AG09319 (cell line): ENCODE measurements at regions not wholly inside any gene's neighbourhood (a gene's known extent, or its start where the extent isn't known, plus 50 kb on each side); places are given as distances from the start of the nearest gene placed in this dataset.

Experiments
- DNase-seq: peaks from one replicate; pipeline ENCODE4 v3.0.0-alpha.2; 2010; ENCODE audit warnings: low read depth; ENCODE audit errors: extremely low read depth
- TF ChIP-seq, protein P1 (sequence below): IDR thresholded peaks from 2 replicates; pipeline ENCODE4 v1.5.1; 2011; ENCODE audit warnings: low read depth, mild to moderate bottlenecking, inconsistent platforms, low read length, moderate library complexity

DNA sequence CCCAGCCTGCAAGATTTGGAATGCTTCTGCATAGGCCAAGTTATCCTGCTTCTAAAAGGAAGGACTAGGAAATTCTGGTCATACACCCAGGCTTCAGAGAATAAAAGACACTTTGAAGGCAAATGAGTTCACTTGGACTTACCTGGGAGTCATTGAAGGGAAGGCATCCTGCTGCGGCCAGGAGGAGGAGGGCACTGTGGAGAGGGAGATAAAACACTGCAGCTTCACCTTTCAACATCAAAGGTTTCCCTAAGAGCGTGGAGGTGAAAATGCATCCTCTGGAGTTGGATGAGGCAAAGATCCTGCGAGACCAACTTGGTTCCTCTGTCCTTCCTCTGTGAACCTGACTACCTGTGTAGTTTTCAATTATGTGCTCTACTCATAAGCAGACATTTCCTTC lies 79.5 kb upstream of the RIOK3 start:
- no peak for DNase-seq
- TF ChIP-seq, protein P1, sequence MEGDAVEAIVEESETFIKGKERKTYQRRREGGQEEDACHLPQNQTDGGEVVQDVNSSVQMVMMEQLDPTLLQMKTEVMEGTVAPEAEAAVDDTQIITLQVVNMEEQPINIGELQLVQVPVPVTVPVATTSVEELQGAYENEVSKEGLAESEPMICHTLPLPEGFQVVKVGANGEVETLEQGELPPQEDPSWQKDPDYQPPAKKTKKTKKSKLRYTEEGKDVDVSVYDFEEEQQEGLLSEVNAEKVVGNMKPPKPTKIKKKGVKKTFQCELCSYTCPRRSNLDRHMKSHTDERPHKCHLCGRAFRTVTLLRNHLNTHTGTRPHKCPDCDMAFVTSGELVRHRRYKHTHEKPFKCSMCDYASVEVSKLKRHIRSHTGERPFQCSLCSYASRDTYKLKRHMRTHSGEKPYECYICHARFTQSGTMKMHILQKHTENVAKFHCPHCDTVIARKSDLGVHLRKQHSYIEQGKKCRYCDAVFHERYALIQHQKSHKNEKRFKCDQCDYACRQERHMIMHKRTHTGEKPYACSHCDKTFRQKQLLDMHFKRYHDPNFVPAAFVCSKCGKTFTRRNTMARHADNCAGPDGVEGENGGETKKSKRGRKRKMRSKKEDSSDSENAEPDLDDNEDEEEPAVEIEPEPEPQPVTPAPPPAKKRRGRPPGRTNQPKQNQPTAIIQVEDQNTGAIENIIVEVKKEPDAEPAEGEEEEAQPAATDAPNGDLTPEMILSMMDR: no peak

DNA sequence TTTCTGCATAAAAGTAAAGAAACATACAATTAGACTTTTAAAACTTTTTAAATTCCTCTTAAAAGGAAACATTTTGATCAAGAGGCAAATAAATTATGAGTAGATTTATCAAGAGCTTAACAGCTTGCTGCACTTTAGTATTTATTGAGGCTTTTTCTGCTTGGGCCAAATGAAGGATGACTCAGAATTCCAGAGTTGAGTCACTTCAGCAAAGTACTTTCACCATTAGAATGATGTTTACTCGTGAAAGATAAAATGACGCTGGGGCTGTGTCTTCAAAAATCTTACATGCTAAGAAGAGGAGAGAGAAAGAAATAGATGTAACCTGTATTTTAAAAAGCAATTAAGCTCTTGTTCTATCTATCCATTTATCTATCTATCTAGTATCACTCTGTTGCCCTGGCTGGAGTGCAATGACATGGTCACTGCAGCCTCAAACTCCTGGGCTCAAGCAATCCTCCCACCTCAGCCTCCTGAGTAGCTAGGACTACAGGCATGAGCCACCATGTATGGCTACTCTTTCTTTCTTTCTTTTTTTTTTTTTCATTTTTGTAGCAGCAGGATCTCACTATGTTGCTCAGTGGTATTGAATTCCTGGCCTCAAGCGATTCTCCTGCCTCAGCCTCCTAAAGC lies 75.3 kb upstream of the RIOK3 start:
- TF ChIP-seq, protein P1: no peak

DNA sequence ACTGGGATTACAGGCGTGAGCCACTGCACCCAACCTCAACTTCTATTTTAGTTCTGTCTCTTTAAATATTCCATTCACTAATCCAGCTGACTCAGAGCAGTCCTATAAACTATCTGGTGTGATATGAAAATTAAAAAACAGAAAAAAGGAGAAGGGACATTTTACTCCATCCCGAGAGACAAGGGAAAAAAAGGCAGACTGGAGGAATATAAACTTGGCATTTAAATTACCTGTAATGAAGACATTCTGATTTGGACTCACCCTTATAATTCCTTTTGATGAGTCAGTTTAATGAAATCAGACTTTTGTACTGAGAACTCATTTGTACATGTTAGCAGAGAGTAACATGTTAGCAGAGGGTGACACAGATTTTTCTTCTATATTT lies 74.8 kb upstream of the RIOK3 start:
- no peak for DNase-seq
- TF ChIP-seq, protein P1: no peak

More for the DNA sequence above, 75.3 kb upstream of the RIOK3 start:
- DNase-seq: peak; percentile 49

DNA sequence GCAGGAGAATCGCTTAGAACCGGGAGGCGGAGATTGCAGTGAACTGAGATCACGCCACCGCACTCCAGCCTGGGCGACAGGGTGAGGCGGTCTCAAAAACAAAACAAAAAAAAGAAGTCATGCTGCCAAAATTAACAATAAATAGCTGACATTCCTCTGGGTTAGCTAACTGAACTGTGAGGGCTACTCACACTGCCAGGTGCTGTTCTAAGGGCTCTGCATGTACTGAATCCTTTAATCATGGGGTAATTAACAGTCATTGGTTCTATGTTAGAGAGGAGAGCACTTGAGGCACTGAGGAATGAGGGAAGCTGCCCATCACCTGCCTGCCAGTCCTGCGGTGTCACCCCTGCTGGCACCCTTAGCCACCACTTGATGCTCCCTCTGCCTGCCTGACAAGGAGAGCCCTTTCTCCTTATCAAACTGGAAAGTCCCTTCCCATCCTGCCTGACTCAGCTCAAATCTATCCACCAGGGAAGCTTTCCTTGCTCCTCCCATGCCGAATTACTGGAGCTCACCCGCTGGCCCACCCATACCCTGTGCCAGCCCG lies 73.0 kb upstream of the RIOK3 start:
- TF ChIP-seq, protein P1: no peak
- DNase-seq: no peak

DNA sequence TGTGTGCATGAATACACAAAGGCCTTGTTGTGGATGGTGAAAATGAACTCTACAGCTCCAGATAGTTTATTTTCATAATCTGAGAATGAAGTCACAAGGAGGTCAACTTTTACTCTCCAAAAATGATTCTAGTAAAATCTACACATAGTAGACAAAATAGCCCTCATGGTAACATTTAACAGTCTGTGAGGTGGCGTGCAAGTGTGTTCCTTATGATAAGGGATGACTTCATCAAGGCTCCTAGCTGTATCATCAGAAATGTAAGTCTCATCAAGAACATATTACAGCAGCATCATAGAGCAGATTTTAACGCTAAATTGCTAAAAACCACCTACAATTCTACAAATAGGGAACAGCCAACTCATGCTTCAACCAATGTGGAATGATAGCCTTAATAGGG lies 72.3 kb upstream of the RIOK3 start:
- DNase-seq: no peak
- TF ChIP-seq, protein P1: no peak

DNA sequence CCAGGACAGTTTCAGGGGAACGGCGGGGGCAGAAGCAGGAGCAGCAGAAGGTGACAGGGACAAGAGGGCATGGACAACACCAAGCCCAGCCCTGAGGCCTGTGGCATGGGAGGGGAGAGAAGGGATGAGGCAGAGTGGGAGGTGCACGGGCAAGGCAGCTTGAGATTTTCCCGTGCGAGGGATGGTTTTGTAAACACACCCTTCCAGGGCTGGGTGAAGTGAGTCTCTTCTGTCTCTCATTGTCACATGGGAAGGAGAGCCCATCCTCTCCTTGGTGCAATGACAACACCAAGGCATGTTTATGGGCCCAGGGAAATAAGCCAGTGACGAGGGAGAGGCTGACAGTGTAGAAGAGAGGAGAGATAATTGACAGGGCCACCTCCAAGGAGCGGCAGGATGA lies 69.6 kb upstream of the RIOK3 start:
- TF ChIP-seq, protein P1: no peak
- DNase-seq: no peak

DNA sequence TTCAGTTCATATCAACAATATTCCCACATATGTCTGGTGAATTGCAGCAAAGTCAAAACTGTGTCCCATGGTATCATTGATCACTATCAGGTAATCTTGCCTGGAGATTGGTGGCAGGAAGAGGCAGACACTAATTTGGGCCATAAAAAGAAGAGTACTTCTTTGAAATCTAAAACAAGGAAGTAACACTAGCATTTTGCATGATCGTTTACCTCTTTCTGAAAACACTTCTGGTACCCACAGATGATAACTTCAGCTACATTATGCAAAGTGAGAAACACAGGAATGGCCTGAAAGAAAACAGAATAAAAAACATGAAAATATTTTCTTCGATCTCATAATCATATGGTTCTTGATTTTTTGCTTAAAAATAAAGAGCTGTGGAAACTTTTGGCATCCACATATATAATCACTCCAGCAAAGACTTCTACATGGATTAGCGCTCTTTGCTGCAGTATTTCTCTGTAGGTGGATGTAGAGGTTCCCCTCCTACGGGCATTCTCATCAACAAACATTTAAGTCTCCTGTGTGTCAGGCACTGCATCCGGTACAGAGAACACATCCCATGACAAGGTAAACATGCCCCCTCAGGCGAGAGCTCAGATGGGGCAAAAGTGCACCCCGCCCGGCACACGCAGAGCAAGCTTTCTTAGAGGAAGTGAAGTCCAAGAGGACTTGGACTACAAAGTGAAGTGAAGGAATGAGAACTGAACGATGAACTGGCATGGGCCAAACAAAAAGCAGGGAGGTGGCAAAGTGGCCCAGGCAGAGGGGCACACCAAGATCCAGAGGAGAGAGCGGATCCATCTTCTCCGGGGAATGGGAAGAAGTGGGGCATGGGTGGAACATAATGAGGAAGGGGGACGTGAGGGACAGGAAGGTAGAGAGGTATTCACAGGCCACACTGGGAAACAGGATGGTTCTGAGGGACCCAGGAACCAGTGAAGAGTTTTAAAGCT lies 68.0 kb upstream of the RIOK3 start:
- DNase-seq: no peak
- TF ChIP-seq, protein P1: no peak
